GM12878 (cell line): ENCODE measurements at regions not wholly inside any gene's neighbourhood (a gene's known extent, or its start where the extent isn't known, plus 50 kb on each side); places are given as distances from the start of the nearest gene placed in this dataset.

Experiments used
- ATAC-seq: fragments of 200-7000 bp; cut with Tn5 transposase; 3 replicates; pipeline ENCODE4 v1.9.1; 2020; ENCODE audit warnings: mild to moderate bottlenecking, moderate library complexity
- BruUV-seq: library from RNA; stranded (reverse); fragments of 400-500 nt; replicated peaks from 2 replicates; lab custom pipeline; 2021; lab: Mats Ljungman, UMichigan
- CTCF ChIA-PET: fragments of 300-600 bp; sonication (Branson Sonifier 250); formaldehyde crosslinking; extraction: SDS; loops from one replicate; lab custom pipeline; 2021; ENCODE audit warnings: inconsistent platforms; lab: Yijun Ruan, JAX
- POLR2A ChIA-PET: fragments of 350-600 bp; formaldehyde crosslinking; extraction: SDS; loops from one replicate; lab custom pipeline; 2021; ENCODE audit warnings: inconsistent platforms; lab: Charles Lee
- RAD21 ChIA-PET: fragments of 300-600 bp; sonication (Branson Sonifier 250); formaldehyde crosslinking; loops from one replicate; lab custom pipeline; 2023; ENCODE audit warnings: antibody characterized with exemption; ENCODE audit not compliant: unreplicated experiment; lab: Charles Lee
- SMC1A ChIA-PET: fragments of 300-600 bp; sonication (Branson Sonifier 250); formaldehyde crosslinking; loops from one replicate; lab custom pipeline; 2023; ENCODE audit not compliant: unreplicated experiment, uncharacterized antibody; lab: Charles Lee
- DNase-seq: peaks from one replicate; pipeline ENCODE4 v3.0.0-alpha.2; 2011; ENCODE audit warnings: low read depth, low spot score
- FAIRE-seq: peaks from 3 replicates; lab custom pipeline; 2011; peaks lifted over from hg19 to GRCh38; lab: Jason Lieb, UNC
- H2AFZ ChIP-seq: 2 replicates; pipeline ENCODE4 v1.6.0; 2011; ENCODE audit warnings: low read depth, low read length, control low read depth; ENCODE audit not compliant: control insufficient read depth
- H3K27ac ChIP-seq: 2 replicates; pipeline ENCODE4 v1.5.1; 2011; ENCODE audit warnings: control low read depth; ENCODE audit not compliant: control insufficient read depth, insufficient read depth
- H3K27me3 ChIP-seq, 2 experiments: replicated peaks in 1 of 2; 2 replicates each; pipeline versions ENCODE4 v1.6.0 to v1.6.1; 2011; ENCODE audit warnings: low read length in 1 of 2; ENCODE audit not compliant: control insufficient read depth in 2 of 2, insufficient read depth in 2 of 2
- H3K36me3 ChIP-seq, 2 experiments: 2 replicates each; pipeline ENCODE4 v1.5.1; 2011; ENCODE audit warnings: low read length in 1 of 2; ENCODE audit not compliant: control insufficient read depth in 2 of 2, insufficient read depth in 2 of 2
- H3K4me1 ChIP-seq: 2 replicates; pipeline ENCODE4 v1.6.1; 2011; ENCODE audit warnings: mild to moderate bottlenecking, low read length, moderate library complexity, mixed read lengths; ENCODE audit not compliant: control insufficient read depth, insufficient read depth
- H3K4me2 ChIP-seq: 2 replicates; pipeline ENCODE4 v1.6.0; 2011; ENCODE audit warnings: control low read depth; ENCODE audit not compliant: control insufficient read depth, insufficient read depth
- H3K4me3 ChIP-seq: fragments of 200-600 bp; sonication (generic); 2 replicates; pipeline ENCODE4 v1.5.1; 2016
- H3K79me2 ChIP-seq: 2 replicates; pipeline ENCODE4 v1.6.0; 2011; ENCODE audit warnings: low read length; ENCODE audit not compliant: control insufficient read depth, insufficient read depth
- H3K9ac ChIP-seq: 2 replicates; pipeline ENCODE4 v1.8.0; 2011; ENCODE audit warnings: low read length, control low read depth, mixed read lengths; ENCODE audit not compliant: control insufficient read depth, insufficient read depth
- H3K9me3 ChIP-seq: replicated peaks from 3 replicates; pipeline ENCODE4 v1.5.1; 2011; ENCODE audit warnings: mild to moderate bottlenecking, low read length; ENCODE audit not compliant: control insufficient read depth, insufficient read depth
- H4K20me1 ChIP-seq: 2 replicates; pipeline ENCODE4 v1.6.0; 2011; ENCODE audit not compliant: control insufficient read depth, insufficient read depth
- BACH1 ChIP-seq: fragments of 450-650 bp; IDR thresholded peaks from 2 replicates; pipeline ENCODE4 v1.6.1; 2017; ENCODE audit warnings: mild to moderate bottlenecking, borderline replicate concordance
- EGR1 ChIP-seq, 2 experiments: IDR thresholded peaks; 1 replicate in 1 of 2; 2 replicates in 1 of 2; pipeline ENCODE4 v1.6.1; 2011 to 2012; ENCODE audit warnings: low read depth in 2 of 2, low read length in 2 of 2, borderline replicate concordance in 1 of 2, mild to moderate bottlenecking in 1 of 2, moderate library complexity in 1 of 2
- FOXK2 ChIP-seq: fragments of 450-650 bp; IDR thresholded peaks from 2 replicates; pipeline ENCODE4 v1.6.1; 2017; ENCODE audit warnings: mild to moderate bottlenecking, moderate library complexity
- IRF4 ChIP-seq: IDR thresholded peaks from 2 replicates; pipeline ENCODE4 v1.6.1; 2011; ENCODE audit warnings: low read depth, low read length
- MTA2 ChIP-seq: fragments of 450-650 bp; IDR thresholded peaks from 2 replicates; pipeline ENCODE4 v1.6.1; 2016; ENCODE audit warnings: low read depth, mild to moderate bottlenecking, moderate library complexity
- NR2C2 ChIP-seq: IDR thresholded peaks from 2 replicates; pipeline ENCODE4 v1.6.1; 2011; ENCODE audit warnings: borderline replicate concordance, low read depth; ENCODE audit not compliant: control insufficient read depth, insufficient read length
- SIX5 ChIP-seq: IDR thresholded peaks from 2 replicates; pipeline ENCODE4 v1.6.1; 2011; ENCODE audit warnings: mild to moderate bottlenecking, low read depth, low read length, moderate library complexity; ENCODE audit not compliant: severe bottlenecking
- SUPT20H ChIP-seq: IDR thresholded peaks from 2 replicates; pipeline ENCODE4 v1.6.1; 2011; ENCODE audit warnings: low read depth, mild to moderate bottlenecking, low read length, moderate library complexity, borderline replicate concordance; ENCODE audit not compliant: control insufficient read depth
- ZNF217 ChIP-seq: fragments of 450-650 bp; IDR thresholded peaks from 2 replicates; pipeline ENCODE4 v1.6.1; 2017; ENCODE audit warnings: antibody characterized with exemption, mild to moderate bottlenecking
- ZNF384 ChIP-seq: IDR thresholded peaks from 2 replicates; pipeline ENCODE4 v1.6.1; 2012; ENCODE audit warnings: low read depth, mild to moderate bottlenecking, low read length, improper control_type of control experiment, borderline replicate concordance
- WGBS: methylation state at CpG from one replicate; pipeline ENCODE4 v1.1.6; 2016; ENCODE audit warnings: low lambda C conversion rate; ENCODE audit not compliant: insufficient replicate concordance, insufficient coverage; ENCODE audit errors: missing lambda C conversion rate; 5-methylcytosine and 5-hydroxymethylcytosine counted together
- in situ Hi-C: fragments of 300-500 bp; cut with MboI; formaldehyde crosslinking; loops from 9 replicates; pipeline ENCODE4 v1.14.3; 2018; ENCODE audit warnings: mixed read lengths
- intact Hi-C: fragments of 100-400 bp; cut with micrococcal nuclease; formaldehyde crosslinking; loops from one replicate; pipeline ENCODE4 v1.14.2; 2022; ENCODE audit not compliant: unreplicated experiment
- TF ChIP-seq, protein P1 (sequence below): fragments of 450-650 bp; IDR thresholded peaks from 2 replicates; pipeline ENCODE4 v1.6.1; 2017; ENCODE audit warnings: borderline replicate concordance
- TF ChIP-seq, protein P2 (sequence below), 3 experiments: IDR thresholded peaks in 2 of 3; conservative IDR thresholded peaks in 1 of 3; 2 replicates each; pipeline ENCODE4 v1.5.1; 2011; ENCODE audit warnings: low read depth in 3 of 3, low read length in 3 of 3, mild to moderate bottlenecking in 3 of 3, control low read depth in 2 of 3, moderate library complexity in 2 of 3, inconsistent platforms in 1 of 3, mixed read lengths in 1 of 3; ENCODE audit not compliant: control insufficient read depth in 2 of 3, insufficient read depth in 1 of 3; ENCODE audit errors: extremely low read depth in 1 of 3
- TF ChIP-seq, protein P3 (sequence below): fragments of 450-650 bp; IDR thresholded peaks from 2 replicates; pipeline ENCODE4 v1.6.1; 2017; ENCODE audit warnings: mild to moderate bottlenecking, moderate library complexity
- TF ChIP-seq, protein P4 (sequence below): IDR thresholded peaks from 2 replicates; pipeline ENCODE4 v1.6.1; 2011; ENCODE audit warnings: borderline replicate concordance, low read depth, mild to moderate bottlenecking, moderate library complexity, low read length; ENCODE audit not compliant: insufficient read depth, poor library complexity, severe bottlenecking

DNA sequence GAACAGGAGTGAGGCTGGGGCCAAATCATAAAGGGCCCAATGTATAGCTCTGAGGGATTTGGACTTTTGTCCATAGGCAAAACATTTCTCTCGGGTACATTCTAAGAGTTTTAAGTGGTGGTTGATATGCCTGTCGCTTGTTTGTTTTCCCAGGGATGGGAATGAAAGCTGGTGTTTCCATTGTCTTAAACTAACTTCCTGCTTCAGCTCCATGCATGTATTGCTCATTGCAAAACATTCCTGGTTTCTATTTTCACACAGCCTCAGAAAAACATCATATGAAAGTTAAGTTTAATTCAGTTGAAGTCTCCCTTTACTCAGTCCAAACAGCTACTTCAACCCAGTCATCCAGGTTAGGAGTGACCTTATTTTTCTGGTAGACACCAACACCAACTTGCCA is 235.0 kb downstream of the ACTL7B start:
- ChIA-PET POLR2A (no interaction called here), SMC1A (no interaction called here), RAD21 (no interaction called here), CTCF (no interaction called here)
- no peak for DNase-seq
- H3K36me3 ChIP-seq, result no peaks in the 10 kb centered on the region
- H3K27ac ChIP-seq, result no peak overlapping the region
- 16% methylated on average over 2 of the region's 2 CpGs for WGBS
- no peaks in the 10 kb centered on the region; a peak in 1 of 4 replicates for H3K27me3 ChIP-seq
- no peaks in the 10 kb centered on the region for H4K20me1 ChIP-seq
- H3K9ac ChIP-seq, result no peak overlapping the region
- intact Hi-C loops, result no loop called here
- H3K4me2 ChIP-seq, result no peak overlapping the region
- no peak overlapping the region for H3K4me3 ChIP-seq
- no TSS peak for BruUV-seq
- H3K9me3 ChIP-seq, result no peaks in the 10 kb centered on the region
- no peak for FAIRE-seq
- in situ Hi-C loops, result no loop called here
- no peak for ATAC-seq
- no peak overlapping the region for H2AFZ ChIP-seq
- H3K79me2 ChIP-seq, result no peaks in the 10 kb centered on the region
- no peaks in the 10 kb centered on the region for H3K4me1 ChIP-seq
- TF ChIP-seq SIX5 (no peak), EGR1 (IDR thresholded peaks at IDR 0.05; ENCODE audit: borderline replicate concordance in 1 of 2, low read depth in 2 of 2, low read length in 2 of 2) (no peak), NR2C2 (no peak), BACH1 (no peak), ZNF217 (no peak), IRF4 (no peak), MTA2 (no peak), ZNF384 (no peak), SUPT20H (no peak), FOXK2 (no peak)
- TF ChIP-seq, protein P1, sequence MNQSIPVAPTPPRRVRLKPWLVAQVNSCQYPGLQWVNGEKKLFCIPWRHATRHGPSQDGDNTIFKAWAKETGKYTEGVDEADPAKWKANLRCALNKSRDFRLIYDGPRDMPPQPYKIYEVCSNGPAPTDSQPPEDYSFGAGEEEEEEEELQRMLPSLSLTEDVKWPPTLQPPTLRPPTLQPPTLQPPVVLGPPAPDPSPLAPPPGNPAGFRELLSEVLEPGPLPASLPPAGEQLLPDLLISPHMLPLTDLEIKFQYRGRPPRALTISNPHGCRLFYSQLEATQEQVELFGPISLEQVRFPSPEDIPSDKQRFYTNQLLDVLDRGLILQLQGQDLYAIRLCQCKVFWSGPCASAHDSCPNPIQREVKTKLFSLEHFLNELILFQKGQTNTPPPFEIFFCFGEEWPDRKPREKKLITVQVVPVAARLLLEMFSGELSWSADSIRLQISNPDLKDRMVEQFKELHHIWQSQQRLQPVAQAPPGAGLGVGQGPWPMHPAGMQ, result no peak
- TF ChIP-seq, protein P2, sequence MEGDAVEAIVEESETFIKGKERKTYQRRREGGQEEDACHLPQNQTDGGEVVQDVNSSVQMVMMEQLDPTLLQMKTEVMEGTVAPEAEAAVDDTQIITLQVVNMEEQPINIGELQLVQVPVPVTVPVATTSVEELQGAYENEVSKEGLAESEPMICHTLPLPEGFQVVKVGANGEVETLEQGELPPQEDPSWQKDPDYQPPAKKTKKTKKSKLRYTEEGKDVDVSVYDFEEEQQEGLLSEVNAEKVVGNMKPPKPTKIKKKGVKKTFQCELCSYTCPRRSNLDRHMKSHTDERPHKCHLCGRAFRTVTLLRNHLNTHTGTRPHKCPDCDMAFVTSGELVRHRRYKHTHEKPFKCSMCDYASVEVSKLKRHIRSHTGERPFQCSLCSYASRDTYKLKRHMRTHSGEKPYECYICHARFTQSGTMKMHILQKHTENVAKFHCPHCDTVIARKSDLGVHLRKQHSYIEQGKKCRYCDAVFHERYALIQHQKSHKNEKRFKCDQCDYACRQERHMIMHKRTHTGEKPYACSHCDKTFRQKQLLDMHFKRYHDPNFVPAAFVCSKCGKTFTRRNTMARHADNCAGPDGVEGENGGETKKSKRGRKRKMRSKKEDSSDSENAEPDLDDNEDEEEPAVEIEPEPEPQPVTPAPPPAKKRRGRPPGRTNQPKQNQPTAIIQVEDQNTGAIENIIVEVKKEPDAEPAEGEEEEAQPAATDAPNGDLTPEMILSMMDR (IDR thresholded peaks at IDR 0.05 in 2 of 3, conservative IDR thresholded peaks at IDR 0.05 in 1 of 3; ENCODE audit: control insufficient read depth in 2 of 3, extremely low read depth in 1 of 3, insufficient read depth in 1 of 3, low read depth in 3 of 3, low read length in 3 of 3), result no peak
- TF ChIP-seq, protein P3, sequence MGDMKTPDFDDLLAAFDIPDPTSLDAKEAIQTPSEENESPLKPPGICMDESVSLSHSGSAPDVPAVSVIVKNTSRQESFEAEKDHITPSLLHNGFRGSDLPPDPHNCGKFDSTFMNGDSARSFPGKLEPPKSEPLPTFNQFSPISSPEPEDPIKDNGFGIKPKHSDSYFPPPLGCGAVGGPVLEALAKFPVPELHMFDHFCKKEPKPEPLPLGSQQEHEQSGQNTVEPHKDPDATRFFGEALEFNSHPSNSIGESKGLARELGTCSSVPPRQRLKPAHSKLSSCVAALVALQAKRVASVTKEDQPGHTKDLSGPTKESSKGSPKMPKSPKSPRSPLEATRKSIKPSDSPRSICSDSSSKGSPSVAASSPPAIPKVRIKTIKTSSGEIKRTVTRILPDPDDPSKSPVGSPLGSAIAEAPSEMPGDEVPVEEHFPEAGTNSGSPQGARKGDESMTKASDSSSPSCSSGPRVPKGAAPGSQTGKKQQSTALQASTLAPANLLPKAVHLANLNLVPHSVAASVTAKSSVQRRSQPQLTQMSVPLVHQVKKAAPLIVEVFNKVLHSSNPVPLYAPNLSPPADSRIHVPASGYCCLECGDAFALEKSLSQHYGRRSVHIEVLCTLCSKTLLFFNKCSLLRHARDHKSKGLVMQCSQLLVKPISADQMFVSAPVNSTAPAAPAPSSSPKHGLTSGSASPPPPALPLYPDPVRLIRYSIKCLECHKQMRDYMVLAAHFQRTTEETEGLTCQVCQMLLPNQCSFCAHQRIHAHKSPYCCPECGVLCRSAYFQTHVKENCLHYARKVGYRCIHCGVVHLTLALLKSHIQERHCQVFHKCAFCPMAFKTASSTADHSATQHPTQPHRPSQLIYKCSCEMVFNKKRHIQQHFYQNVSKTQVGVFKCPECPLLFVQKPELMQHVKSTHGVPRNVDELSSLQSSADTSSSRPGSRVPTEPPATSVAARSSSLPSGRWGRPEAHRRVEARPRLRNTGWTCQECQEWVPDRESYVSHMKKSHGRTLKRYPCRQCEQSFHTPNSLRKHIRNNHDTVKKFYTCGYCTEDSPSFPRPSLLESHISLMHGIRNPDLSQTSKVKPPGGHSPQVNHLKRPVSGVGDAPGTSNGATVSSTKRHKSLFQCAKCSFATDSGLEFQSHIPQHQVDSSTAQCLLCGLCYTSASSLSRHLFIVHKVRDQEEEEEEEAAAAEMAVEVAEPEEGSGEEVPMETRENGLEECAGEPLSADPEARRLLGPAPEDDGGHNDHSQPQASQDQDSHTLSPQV, result no peak
- TF ChIP-seq, protein P4, sequence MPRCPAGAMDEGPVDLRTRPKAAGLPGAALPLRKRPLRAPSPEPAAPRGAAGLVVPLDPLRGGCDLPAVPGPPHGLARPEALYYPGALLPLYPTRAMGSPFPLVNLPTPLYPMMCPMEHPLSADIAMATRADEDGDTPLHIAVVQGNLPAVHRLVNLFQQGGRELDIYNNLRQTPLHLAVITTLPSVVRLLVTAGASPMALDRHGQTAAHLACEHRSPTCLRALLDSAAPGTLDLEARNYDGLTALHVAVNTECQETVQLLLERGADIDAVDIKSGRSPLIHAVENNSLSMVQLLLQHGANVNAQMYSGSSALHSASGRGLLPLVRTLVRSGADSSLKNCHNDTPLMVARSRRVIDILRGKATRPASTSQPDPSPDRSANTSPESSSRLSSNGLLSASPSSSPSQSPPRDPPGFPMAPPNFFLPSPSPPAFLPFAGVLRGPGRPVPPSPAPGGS, result no peak
